OCI-LY7 (cell line): ENCODE measurements at regions not wholly inside any gene's neighbourhood (a gene's known extent, or its start where the extent isn't known, plus 50 kb on each side); places are given as distances from the start of the nearest gene placed in this dataset.

Experiments
- BruUV-seq: library from RNA; stranded (reverse); fragments of 400-500 nt; replicated peaks from 2 replicates; lab custom pipeline; 2021; lab: Mats Ljungman, UMichigan
- CTCF ChIA-PET: fragments of 300-600 bp; sonication (Branson Sonifier 250); formaldehyde crosslinking; loops from one replicate; lab custom pipeline; 2022; ENCODE audit warnings: antibody characterized with exemption; ENCODE audit not compliant: unreplicated experiment; lab: Charles Lee
- POLR2A ChIA-PET: fragments of 300-600 bp; sonication (Branson Sonifier 250); formaldehyde crosslinking; loops from one replicate; lab custom pipeline; 2022; ENCODE audit warnings: antibody characterized with exemption; lab: Charles Lee
- DNase-seq: peaks from one replicate; pipeline ENCODE4 v3.0.0-alpha.2; 2015; ENCODE audit warnings: low spot score
- H2AFZ ChIP-seq: fragments of 200-600 bp; sonication (generic), shearing (Covaris generic); 2 replicates; pipeline ENCODE4 v1.6.1; 2014; ENCODE audit warnings: mild to moderate bottlenecking, antibody characterized with exemption, low read length, moderate library complexity
- H3K27ac ChIP-seq: fragments of 200-600 bp; sonication (generic); 2 replicates; pipeline ENCODE4 v1.5.1; 2014; ENCODE audit warnings: mixed run types, low read depth, mild to moderate bottlenecking, moderate library complexity, low read length, inconsistent platforms; ENCODE audit not compliant: poor library complexity, severe bottlenecking
- H3K36me3 ChIP-seq: fragments of 200-600 bp; sonication (generic); 2 replicates; pipeline ENCODE4 v1.6.1; 2014; ENCODE audit warnings: mild to moderate bottlenecking, antibody characterized with exemption, low read length, moderate library complexity, mixed read lengths; ENCODE audit not compliant: insufficient read depth
- H3K4me1 ChIP-seq: fragments of 200-600 bp; sonication (generic); 2 replicates; pipeline ENCODE4 v1.5.1; 2014; ENCODE audit warnings: mild to moderate bottlenecking, low read length; ENCODE audit not compliant: insufficient read depth, poor library complexity, severe bottlenecking
- H3K4me2 ChIP-seq: fragments of 200-600 bp; sonication (generic); 2 replicates; pipeline ENCODE4 v1.6.1; 2014; ENCODE audit warnings: mild to moderate bottlenecking, low read length
- H3K4me3 ChIP-seq: fragments of 200-600 bp; sonication (generic); 2 replicates; pipeline ENCODE4 v1.5.1; 2014; ENCODE audit warnings: mild to moderate bottlenecking, low read depth, low read length; ENCODE audit not compliant: poor library complexity, severe bottlenecking
- H3K79me2 ChIP-seq: fragments of 200-600 bp; sonication (generic); 2 replicates; pipeline ENCODE4 v1.6.1; 2016; ENCODE audit warnings: low read depth, mild to moderate bottlenecking, low read length, moderate library complexity, mixed read lengths; ENCODE audit not compliant: insufficient read depth
- H3K9me2 ChIP-seq: fragments of 200-600 bp; sonication (generic); 2 replicates; pipeline ENCODE4 v1.6.1; 2016; ENCODE audit warnings: mild to moderate bottlenecking, low read length, mixed read lengths; ENCODE audit not compliant: insufficient read depth
- H3K9me3 ChIP-seq: fragments of 200-600 bp; sonication (generic); 2 replicates; pipeline ENCODE4 v1.6.1; 2014; ENCODE audit warnings: mild to moderate bottlenecking, mixed run types, low read length, mixed read lengths
- H4K20me1 ChIP-seq: fragments of 200-600 bp; sonication (generic); 2 replicates; pipeline ENCODE4 v1.6.1; 2014; ENCODE audit warnings: mild to moderate bottlenecking, antibody characterized with exemption, low read length, moderate library complexity, mixed read lengths; ENCODE audit not compliant: insufficient read depth
- CTCF ChIP-seq: fragments of 200-600 bp; sonication (generic); conservative IDR thresholded peaks from 2 replicates; pipeline ENCODE4 v1.5.1; 2014; ENCODE audit warnings: mild to moderate bottlenecking, antibody characterized with exemption, low read length, moderate library complexity, mixed read lengths
- EZH2phosphoT487 ChIP-seq: fragments of 200-600 bp; sonication (generic); IDR thresholded peaks from 2 replicates; pipeline ENCODE4 v1.6.1; 2018; ENCODE audit warnings: low read depth, borderline replicate concordance, mild to moderate bottlenecking, mixed run types, antibody characterized with exemption, low read length, moderate library complexity, mixed read lengths
- intact Hi-C: fragments of 100-400 bp; cut with micrococcal nuclease; formaldehyde crosslinking; loops from one replicate; pipeline ENCODE4 v1.10.0; 2022; ENCODE audit not compliant: unreplicated experiment

GRCh38 chr9:29062446-29062845 lies 1489.2 kb upstream of the C9orf72 start:
- no peak overlapping the region for H3K4me3 ChIP-seq
- no peak overlapping the region for H2AFZ ChIP-seq
- H3K79me2 ChIP-seq: no peaks in the 10 kb centered on the region
- H3K27ac ChIP-seq: no peak overlapping the region
- no peaks in the 10 kb centered on the region for H3K36me3 ChIP-seq
- POLR2A ChIA-PET: interaction anchor here (0.6 kb wide), 1 partner anchor 203 kb away, joined by 3 read pairs; no protein-coding TSS in a partner anchor
- CTCF ChIA-PET: no interaction called here
- H4K20me1 ChIP-seq: no peaks in the 10 kb centered on the region
- H3K9me3 ChIP-seq: no peaks in the 10 kb centered on the region
- no peak for TF ChIP-seq CTCF
- TF ChIP-seq EZH2phosphoT487: no peak
- H3K4me1 ChIP-seq: no peaks in the 10 kb centered on the region
- BruUV-seq: no TSS peak
- intact Hi-C loops: no loop called here
- no peak for DNase-seq
- H3K4me2 ChIP-seq: no peak overlapping the region
- no peaks in the 10 kb centered on the region for H3K9me2 ChIP-seq

- Histone ChIP-seq H3K4me3 (no peak overlapping the region), H3K4me1 (no peaks in the 10 kb centered on the region), H4K20me1 (no peaks in the 10 kb centered on the region), H3K27ac (no peak overlapping the region), H3K79me2 (no peaks in the 10 kb centered on the region), H3K36me3 (no peaks in the 10 kb centered on the region), H2AFZ (no peak overlapping the region), H3K4me2 (no peak overlapping the region), H3K9me3 (no peaks in the 10 kb centered on the region), H3K9me2 (no peaks in the 10 kb centered on the region)
- TF ChIP-seq CTCF (no peak), EZH2phosphoT487 (no peak)
- DNase-seq: no peak
- ChIA-PET POLR2A (interaction anchor here (0.6 kb wide), 1 partner anchor 202 kb away, joined by 3 read pairs; no protein-coding TSS in a partner anchor), CTCF (no interaction called here)
- intact Hi-C loops: no loop called here
- no TSS peak for BruUV-seq
Observed at GRCh38 chr9:29063031-29063430, 1489.8 kb upstream of the C9orf72 start.

- POLR2A ChIA-PET: no interaction called here
- DNase-seq: no peak
Observed at GRCh38 chr9:29066141-29066640, 1492.9 kb upstream of the C9orf72 start.

More at GRCh38 chr9:29066141-29066640, 1492.9 kb upstream of the C9orf72 start:
- Histone ChIP-seq H3K4me2 (no peak overlapping the region), H4K20me1 (no peaks in the 10 kb centered on the region), H3K4me3 (no peak overlapping the region), H3K36me3 (no peaks in the 10 kb centered on the region), H3K9me2 (no peaks in the 10 kb centered on the region), H3K27ac (no peak overlapping the region), H2AFZ (no peak overlapping the region), H3K79me2 (no peaks in the 10 kb centered on the region), H3K4me1 (no peaks in the 10 kb centered on the region), H3K9me3 (no peaks in the 10 kb centered on the region)
- TF ChIP-seq EZH2phosphoT487 (no peak), CTCF (no peak)
- intact Hi-C loops: no loop called here
- CTCF ChIA-PET: no interaction called here
- no TSS peak for BruUV-seq
